ENCODE measurements at regions not wholly inside any gene's neighbourhood (a gene's known extent, or its start where the extent isn't known, plus 50 kb on each side); places are given as distances from the start of the nearest gene placed in this dataset.
A peak's percentile ranks its signal among the peaks of the same experiment; 100 is the strongest.

GRCh38 chr15:93730724-93731123, 500.6 kb upstream of the MCTP2 start:
- DNase-seq (ENCODE audit: low read depth): no peak
- H3K4me3 ChIP-seq (ENCODE audit: low read length): no peak overlapping the region
- TF ChIP-seq CTCF (conservative IDR thresholded peaks at IDR 0.05; ENCODE audit: low read length): no peak

GRCh38 chr15:93722165-93722564, 509.2 kb upstream of the MCTP2 start:
- TF ChIP-seq CTCF (conservative IDR thresholded peaks at IDR 0.05; ENCODE audit: low read length): no peak
- DNase-seq (ENCODE audit: low read depth): no peak
- no peak overlapping the region for H3K4me3 ChIP-seq (ENCODE audit: low read length)

GRCh38 chr15:93720607-93721006, 510.8 kb upstream of the MCTP2 start:
- TF ChIP-seq CTCF (conservative IDR thresholded peaks at IDR 0.05; ENCODE audit: low read length): no peak
- DNase-seq (ENCODE audit: low read depth): no peak
- no peak overlapping the region for H3K4me3 ChIP-seq (ENCODE audit: low read length)

GRCh38 chr15:93719921-93720351, 511.4 kb upstream of the MCTP2 start:
- no peak for TF ChIP-seq CTCF (conservative IDR thresholded peaks at IDR 0.05; ENCODE audit: low read length)
- H3K4me3 ChIP-seq (ENCODE audit: low read length): no peak overlapping the region
- peak; percentile 48 for DNase-seq (ENCODE audit: low read depth)

- DNase-seq (ENCODE audit: low read depth): no peak
- no peak for TF ChIP-seq CTCF (conservative IDR thresholded peaks at IDR 0.05; ENCODE audit: low read length)
- no peak overlapping the region for H3K4me3 ChIP-seq (ENCODE audit: low read length)
Observed at GRCh38 chr15:93716615-93717231, 514.6 kb upstream of the MCTP2 start.

- no peak overlapping the region for H3K4me3 ChIP-seq (ENCODE audit: low read length)
- TF ChIP-seq CTCF (conservative IDR thresholded peaks at IDR 0.05; ENCODE audit: low read length): no peak
- DNase-seq (ENCODE audit: low read depth): no peak
Observed at GRCh38 chr15:93709708-93710107, 521.7 kb upstream of the MCTP2 start.

- TF ChIP-seq CTCF (conservative IDR thresholded peaks at IDR 0.05; ENCODE audit: low read length): no peak
- no peak overlapping the region for H3K4me3 ChIP-seq (ENCODE audit: low read length)
- no peak for DNase-seq (ENCODE audit: low read depth)
Observed at GRCh38 chr15:93708724-93709445, 522.5 kb upstream of the MCTP2 start.
